Skin epidermis (tissue), 12 donors: ENCODE measurements at regions not wholly inside any gene's neighbourhood (a gene's known extent, or its start where the extent isn't known, plus 50 kb on each side); places are given as distances from the start of the nearest gene placed in this dataset.
"Not testable (repeated sequence)": the region's sequence is repeated elsewhere in the genome, so short reads cannot be mapped to it uniquely, and the experiment has no call there.

Experiments used
- H3K27ac ChIP-seq, 21 experiments: fragments of 200-600 bp; sonication (generic) in 11 of 21; one replicate each; pipeline ENCODE4 v1.5.0; 2020; ENCODE audit warnings: mild to moderate bottlenecking in 3 of 21, inconsistent platforms in 2 of 21, moderate library complexity in 2 of 21
- H3K4me3 ChIP-seq, 7 experiments: fragments of 200-600 bp; sonication (generic) in 2 of 7; one replicate each; pipeline ENCODE4 v1.5.0; 2020; ENCODE audit warnings: inconsistent platforms in 2 of 7, mild to moderate bottlenecking in 2 of 7, moderate library complexity in 1 of 7

DNA sequence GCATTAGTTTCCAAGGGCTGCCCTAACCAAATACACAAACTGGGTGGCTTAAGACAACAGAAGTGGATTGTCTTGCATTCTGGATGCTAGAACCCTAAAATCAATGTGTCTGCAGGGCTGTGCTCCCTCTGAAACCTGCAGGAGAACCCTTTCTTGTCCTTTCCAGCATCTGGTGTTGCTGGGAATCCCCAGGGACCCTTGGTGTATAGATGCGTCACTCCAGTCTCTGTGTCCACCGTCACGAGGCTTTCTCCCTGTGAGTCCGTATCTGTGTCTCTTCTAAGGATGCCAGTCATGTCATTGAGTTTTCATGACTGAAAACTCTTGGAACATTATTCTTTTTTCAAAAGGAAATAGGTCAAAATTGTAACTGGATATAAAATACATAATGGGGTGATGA lies 142.9 kb downstream of the RNASET2 start:
- Histone ChIP-seq H3K27ac (no peak overlapping the region), H3K4me3 (no peak overlapping the region)

DNA sequence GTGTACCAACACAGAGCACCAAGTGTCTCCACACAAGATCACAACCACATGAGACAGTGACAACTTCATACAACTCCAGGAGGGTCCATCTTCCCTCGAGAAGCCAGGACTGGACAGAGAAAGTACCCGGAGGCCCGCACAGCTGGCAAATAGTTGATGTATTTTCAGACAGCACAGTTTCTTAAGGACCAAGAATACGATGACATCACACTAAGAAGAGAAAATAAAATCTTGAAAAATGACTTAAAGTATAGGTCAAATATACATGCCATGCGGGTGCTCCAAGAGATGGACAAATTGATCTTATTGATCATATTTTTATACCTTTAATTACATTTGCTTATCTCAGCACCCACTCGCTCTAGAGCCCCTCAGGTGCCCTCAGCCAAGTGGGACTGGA lies 145.5 kb downstream of the RNASET2 start:
- Histone ChIP-seq H3K4me3 (no peak overlapping the region), H3K27ac (no peak overlapping the region)

DNA sequence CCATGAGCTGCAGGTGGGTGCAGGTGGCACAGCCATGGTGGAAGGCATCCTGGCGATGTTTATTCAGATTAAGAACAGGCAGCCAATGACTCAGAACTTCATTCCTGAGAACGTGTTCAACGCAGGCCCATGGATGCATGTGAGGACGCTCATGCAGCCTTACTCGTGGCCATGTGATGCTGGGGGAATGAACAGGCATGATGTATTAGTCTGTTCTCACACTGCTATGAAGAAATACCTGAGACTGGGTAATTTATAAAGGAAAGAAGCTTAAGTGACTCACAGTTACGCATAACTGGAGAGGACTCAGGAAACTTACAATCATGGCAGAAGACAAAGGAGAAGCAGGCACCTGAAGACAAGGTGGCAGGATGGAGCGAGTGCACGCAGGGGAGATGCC lies 146.6 kb downstream of the RNASET2 start:
- H3K27ac ChIP-seq = no peak overlapping the region
- no peak overlapping the region for H3K4me3 ChIP-seq

DNA sequence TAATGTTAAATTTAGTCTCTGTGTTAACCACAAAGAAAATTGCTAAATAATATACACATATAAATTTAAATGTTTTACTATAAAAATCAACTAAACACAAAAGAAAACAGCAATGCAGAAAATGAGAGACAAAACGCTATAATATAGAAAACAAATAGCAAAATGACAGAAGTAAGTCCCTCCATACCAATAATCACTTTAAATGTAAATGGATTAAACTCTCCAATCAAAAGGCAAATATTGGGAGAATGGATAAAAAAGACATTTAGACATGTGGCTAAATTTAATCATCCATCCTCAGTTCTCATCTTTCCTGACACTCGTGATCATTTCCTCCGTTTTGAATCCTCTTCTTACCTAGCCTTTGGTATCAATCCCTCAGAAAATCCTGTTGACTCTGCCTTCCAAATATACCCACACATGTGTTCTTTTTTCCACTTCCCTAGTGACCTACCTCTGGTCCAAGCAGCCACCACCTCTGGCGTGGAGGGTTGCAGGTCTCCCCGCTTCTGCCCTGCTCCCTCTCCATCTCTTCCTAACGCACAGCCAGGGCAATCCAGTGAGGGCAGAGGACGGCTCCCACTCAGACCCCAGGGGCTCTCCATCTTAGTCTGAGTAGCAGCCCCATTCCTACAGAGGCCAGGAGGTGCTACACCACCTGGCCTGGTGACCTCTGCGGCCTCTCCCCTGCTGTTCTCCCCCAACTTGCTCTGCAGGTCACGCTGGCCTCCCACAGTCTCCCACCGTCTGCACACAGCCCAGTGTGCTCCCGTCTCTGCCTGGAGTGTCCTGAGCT lies 149.2 kb downstream of the RNASET2 start:
- Histone ChIP-seq H3K4me3 (no peak overlapping the region), H3K27ac (no peak overlapping the region)

DNA sequence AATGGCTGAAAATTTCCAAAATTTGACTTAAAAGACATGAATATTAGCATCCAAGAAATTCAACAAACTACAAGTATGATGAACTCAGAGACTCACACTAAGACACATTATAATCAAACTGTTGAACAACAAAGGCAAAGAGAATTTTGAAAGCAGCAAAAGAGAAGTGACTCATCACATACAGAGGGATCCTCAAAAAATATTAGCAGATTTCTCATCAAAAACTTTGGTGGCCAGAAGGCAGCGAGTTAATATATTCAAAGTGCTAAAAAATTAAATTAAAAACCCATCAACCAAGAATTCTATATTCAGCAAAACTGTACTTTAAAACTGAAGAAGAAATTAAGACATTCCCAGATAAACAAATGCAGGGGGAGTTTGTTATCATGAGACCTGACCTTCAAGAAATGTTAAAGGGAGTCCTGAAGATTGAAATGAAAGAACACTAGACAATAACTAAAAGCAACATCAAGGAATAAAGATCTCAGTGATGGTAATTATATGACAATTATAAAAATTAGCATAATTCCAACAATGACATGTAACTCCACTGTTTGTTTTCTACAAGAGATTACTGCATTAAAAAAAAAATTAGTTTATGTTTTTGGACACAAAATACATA lies 150.0 kb downstream of the RNASET2 start:
- Histone ChIP-seq H3K4me3 (no peak overlapping the region), H3K27ac (no peak overlapping the region)

DNA sequence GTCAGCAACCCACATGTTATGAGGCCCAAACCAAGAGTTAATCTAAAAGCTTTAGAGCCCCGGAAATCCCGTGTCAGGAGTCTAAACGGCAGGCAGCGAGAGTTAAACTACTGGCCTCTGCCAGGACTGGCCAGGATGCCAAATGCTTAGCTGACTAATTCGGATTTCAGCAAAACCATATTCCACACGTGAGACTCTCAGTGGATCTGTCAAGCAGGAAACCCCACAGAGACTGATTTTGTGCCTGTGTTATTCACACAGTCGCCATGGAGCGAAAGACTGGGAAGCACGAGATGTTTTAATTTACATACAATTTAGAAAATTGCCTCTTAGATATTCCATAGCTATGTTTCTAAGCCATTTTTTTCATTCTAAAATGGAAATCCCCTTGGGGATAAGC lies 152.9 kb downstream of the RNASET2 start:
- no peak overlapping the region for H3K4me3 ChIP-seq

DNA sequence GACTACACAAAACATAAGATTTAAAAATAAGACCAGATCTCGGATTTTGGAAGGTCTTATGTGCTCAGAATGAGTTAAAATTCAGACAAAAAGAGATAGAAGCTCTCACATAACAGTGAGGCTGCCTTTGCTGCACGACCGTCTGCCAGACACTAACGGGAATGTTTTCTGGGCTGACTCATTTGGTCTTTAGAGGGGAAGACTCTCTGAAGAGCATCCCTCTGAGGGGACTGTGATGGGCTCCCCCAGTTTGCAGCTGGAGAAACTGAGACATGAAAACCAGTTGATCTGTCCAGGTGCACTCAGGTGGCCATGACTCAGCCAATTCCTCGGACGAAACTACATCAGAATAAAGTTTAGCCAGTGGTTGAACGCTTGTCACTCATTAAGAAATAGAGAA lies 153.9 kb downstream of the RNASET2 start:
- H3K4me3 ChIP-seq = no peak overlapping the region
- no peak overlapping the region for H3K27ac ChIP-seq

More for the DNA sequence above, 152.9 kb downstream of the RNASET2 start:
- no peak overlapping the region for H3K27ac ChIP-seq

DNA sequence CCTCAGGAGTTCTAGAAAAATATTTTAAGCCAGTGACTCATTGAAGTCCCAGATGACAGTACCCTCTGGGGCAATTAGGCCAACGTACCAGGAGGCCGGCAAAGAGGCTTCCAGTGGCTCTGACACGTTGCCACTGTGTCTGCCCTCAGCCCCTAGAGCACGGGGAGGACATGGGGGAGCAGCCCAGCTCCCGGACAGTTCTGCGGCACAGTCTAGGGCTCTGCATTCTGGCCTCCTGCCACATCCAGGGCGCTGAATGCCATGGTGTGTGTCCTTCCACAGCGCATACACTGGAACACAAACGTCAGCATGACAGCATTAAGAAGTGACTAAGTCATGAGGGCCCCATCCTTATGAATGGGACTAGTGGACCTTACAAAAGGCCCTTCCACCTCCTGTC lies 156.2 kb downstream of the RNASET2 start:
- Histone ChIP-seq H3K27ac (no peak overlapping the region), H3K4me3 (no peak overlapping the region)

DNA sequence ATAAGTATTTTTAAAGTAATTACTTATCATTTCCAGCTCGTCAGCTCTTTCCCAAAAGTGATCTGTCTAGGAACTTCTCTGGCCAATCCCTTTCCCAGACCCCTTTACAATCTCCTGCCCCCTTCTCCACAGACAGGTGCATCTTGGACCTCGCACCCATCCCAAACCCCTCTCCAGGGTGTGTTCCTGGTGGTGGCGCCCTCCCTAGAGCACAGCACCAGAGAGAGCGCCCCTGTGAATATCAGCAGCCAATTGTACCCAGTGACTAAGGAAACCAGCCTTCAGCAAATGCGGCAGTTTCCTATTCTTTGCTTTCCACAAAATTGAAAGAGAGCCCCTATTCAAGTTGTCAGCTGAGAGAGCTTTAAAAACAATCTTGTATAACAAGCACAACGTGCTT lies 157.7 kb downstream of the RNASET2 start:
- no peak overlapping the region for H3K4me3 ChIP-seq
- no peak overlapping the region for H3K27ac ChIP-seq

DNA sequence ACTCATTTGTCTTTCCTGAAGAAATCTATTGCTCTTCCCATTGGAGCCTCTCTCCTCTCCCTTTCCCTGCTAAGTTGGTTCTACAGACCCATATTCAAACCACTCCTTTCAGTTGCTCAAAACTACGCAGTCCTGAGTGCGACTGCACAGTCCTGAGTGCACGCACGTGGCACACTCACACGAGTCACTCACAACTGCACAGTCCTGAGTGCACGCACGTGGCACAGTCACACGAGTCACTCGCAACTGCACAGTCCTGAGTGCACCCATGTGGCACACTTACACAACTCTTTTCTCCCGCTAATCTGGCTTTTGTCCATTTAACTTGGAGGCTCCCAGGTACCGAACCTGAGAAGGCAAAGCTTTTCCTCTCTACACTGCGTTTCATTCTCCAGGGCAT lies 159.7 kb downstream of the RNASET2 start:
- H3K27ac ChIP-seq = no peak overlapping the region

DNA sequence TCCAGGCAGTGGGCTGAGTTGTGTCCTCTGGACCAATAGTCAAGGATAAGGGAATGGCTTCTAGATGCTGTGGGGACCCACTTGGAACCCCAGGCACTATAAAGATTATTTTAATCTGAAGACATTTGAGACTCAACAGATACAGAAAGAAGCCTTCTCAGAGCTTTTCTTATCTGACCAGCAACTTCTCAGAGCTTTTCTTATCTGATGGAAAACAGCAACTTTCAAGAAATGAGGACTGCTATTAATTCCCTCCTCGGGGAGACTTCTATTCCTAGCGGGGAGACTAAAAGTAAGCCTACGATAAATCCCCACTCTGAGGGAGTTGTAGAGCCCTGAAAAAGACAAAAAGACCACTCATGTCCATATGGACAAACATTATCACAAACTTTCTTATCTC lies 160.5 kb downstream of the RNASET2 start:
- H3K27ac ChIP-seq = no peak overlapping the region
- H3K4me3 ChIP-seq = no peak overlapping the region

More for the DNA sequence above, 159.7 kb downstream of the RNASET2 start:
- H3K4me3 ChIP-seq = no peak overlapping the region

DNA sequence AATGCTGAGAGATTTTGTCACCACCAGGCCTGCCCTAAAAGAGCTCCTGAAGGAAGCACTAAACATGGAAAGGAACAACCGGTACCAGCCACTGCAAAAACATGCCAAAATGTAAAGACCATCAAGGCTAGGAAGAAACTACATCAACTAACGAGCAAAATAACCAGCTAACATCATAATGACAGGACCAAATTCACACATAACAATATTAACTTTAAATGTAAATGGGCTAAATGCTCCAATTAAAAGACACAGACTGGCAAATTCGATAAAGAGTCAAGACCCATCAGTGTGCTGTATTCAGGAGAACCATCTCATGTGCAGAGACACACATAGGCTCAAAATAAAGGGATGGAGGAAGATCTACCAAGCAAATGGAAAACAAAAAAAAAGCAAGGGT lies 163.8 kb upstream of the RPS6KA2 start:
- H3K27ac ChIP-seq, H3K4me3 ChIP-seq: not testable (repeated sequence)

DNA sequence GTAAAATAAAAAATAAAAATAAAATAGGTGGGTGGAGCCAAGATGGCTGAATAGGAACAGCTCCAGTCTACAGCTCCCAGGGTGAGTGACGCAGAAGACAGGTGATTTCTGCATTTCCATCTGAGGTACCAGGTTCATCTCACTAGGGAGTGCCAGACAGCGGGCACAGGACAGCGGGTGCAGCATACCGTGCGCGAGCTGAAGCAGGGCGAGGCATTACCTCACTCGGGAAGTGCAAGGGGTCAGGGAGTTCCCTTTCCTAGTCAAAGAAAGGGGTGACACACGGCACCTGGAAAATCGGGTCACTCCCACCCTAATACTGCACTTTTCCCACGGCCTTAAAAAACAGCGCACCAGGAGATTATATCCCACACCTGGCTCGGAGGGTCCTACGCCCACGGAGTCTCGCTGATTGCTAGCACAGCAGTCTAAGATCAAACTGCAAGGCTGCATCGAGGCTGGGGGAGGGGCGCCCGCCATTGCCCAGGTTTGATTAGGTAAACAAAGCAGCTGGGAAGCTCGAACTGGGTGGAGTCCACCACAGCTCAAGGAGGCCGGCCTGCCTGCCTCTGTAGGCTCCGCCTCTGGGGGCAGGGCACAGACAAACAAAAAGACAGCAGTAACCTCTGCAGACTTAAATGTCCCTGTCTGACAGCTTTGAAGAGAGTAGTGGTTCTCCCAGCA lies 161.9 kb upstream of the RPS6KA2 start:
- H3K4me3 ChIP-seq, H3K27ac ChIP-seq: not testable (repeated sequence)

DNA sequence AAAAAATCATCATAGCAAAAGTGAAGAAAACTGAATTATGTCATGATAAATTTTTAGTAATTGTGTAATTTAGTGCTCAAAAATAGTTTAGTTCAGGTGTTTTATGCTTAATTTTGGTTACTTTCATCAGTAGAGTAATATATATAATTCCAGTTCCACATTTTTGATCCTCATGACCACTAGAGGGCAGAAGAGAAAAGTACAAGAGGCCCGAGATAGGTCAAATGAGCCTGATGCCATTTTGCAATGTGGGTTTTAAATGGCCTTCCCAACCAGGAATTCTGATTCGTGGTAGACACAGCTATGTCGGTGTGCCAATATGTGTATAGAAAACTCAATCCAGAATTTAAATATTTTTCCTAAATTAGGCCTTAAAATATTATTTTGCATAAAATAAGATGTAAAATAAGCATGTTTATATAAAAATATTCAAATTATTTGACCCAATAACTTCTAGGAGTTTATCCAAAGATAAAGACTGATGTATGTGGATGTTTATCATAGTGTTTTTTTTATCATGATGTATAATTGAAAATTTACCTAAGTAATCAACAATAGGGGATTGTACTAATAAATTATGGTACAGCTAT lies 159.7 kb upstream of the RPS6KA2 start:
- H3K4me3 ChIP-seq = no peak overlapping the region
- H3K27ac ChIP-seq = no peak overlapping the region

DNA sequence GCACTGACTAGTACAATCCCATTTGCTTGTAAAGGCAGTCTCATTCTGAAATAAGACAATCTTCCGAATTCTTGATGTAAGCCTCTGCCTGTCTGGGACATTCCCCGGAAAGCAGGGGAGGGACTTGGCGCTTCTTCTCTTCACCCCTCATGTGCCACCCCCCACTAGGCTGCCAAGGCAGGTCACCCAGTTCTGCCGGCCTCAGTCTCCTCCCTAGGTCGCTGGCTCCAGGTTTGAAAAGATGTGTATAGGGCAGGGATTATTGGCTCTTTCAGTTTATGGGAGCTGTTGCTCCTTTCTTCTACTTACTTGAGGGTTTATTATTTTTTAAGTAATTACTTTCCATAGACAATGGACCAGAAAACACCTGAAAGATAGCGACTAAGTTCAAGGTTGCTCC lies 158.1 kb upstream of the RPS6KA2 start:
- H3K27ac ChIP-seq = peak overlapping the region in 1 of 21 experiments; percentile 59
- H3K4me3 ChIP-seq = no peak overlapping the region

DNA sequence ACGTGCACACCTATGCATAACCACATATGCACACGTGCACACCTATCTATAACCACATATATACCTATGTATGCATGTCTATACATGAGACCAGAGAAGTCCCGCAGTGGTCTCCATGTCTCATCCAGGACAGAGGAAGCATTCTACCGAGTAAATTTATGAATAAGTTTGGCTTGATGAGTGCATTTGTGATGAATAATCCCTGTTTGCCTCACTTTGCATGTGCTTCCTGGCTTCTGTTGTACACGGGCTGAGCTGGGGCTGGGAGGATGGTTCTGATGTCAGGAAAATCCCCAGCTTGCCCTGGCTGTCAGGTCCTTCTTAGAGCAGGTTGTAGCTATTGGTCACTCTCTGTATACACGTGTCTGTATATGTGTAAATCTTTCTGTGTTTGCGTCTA lies 157.6 kb upstream of the RPS6KA2 start:
- no peak overlapping the region for H3K4me3 ChIP-seq
- no peak overlapping the region for H3K27ac ChIP-seq

DNA sequence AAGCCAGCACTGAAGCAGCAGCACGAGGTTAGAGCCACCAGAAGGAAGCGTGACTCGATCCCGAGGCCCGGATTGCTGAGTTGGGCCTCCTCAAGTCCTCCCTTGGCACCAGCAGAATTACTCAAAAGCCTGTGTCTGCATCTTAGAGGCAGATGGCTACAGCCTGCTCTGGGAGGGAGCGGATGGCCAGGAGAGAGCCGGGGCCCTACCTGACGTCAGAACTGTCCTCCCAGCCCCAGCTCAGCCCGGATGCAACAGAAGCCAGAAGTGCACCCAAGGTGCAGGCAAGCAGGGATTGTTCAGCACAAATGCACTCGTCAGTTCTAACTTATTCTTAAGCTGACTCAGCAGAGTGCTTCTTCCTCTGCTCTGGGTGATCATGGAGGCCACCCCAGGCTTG lies 155.5 kb upstream of the RPS6KA2 start:
- Histone ChIP-seq H3K4me3 (no peak overlapping the region), H3K27ac (no peak overlapping the region)

DNA sequence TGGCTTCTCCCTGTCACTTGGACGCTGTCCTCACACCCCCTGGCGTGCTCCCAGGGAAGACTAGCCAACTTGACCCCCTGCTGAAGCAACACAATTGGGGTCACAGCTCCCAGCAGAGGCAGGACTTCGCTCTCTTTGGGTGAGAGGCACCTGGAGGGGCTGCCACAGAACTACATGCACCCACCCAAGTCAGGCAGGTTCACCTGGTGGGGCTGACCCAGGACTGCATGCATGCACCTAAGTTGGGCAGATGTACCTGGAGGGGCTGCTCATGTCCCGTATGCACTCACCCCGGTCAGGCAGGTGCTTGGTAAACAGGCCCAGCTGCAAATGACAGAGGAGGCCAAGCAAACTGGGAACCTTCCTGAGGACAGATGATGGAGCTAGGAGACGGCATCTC lies 154.3 kb upstream of the RPS6KA2 start:
- H3K4me3 ChIP-seq = no peak overlapping the region
- H3K27ac ChIP-seq = no peak overlapping the region

DNA sequence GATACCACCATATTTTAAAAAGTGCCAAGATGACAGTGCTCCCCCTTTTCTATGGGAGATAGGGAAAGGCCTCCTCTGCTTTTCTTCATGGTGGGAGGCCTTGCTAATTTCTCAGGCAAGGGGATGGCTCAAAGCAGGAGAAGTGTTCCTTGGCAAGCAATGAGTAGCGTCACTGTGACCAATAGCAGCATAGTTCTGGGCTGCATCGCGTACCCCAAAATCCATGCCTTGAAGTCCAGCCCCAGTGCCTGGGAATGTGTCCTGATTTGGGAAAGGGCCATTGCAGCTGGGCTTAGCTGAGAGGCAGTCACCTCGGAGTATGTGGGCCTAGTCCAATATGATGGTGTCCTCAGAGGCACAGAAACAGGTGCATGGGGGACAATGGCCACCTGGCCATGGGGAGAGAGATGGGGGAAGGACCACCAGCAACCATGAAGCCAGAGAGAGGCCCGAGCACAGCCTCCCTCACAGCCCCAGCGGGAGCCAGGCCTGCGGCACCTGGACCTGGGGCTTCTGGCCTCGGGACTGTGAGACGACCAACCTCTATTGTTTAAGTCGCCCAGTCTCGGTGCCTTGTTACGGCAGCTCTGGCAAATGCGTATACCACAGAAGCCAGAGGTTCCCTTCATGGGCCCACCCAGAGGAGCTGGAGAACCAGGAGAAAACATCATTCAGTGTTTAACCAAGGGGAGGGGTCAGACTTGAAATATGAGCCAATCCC lies 153.1 kb upstream of the RPS6KA2 start:
- H3K27ac ChIP-seq = no peak overlapping the region

DNA sequence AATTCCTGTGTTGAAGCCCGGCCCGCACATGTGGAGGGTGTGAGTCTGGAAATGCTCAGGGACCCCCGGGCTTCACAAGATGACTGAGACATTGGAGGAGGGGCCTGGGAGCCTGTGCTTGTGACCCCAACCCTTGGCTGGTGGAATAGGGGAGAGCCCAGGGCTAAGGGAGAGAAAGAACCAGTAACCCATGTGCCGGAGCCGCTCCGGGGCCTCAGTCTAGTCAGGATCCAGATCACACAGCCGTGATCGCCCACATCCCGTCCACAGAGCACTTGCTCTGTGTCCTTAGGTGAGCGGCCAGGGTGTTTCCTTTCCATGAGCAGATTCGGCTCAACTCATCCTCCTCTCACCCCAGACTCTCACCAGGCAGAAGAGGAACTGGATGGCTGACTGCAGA lies 152.3 kb upstream of the RPS6KA2 start:
- no peak overlapping the region for H3K27ac ChIP-seq
- no peak overlapping the region for H3K4me3 ChIP-seq

More for the DNA sequence above, 153.1 kb upstream of the RPS6KA2 start:
- H3K4me3 ChIP-seq = no peak overlapping the region
